Sigmoid colon (tissue), 6 donors: ENCODE measurements at regions not wholly inside any gene's neighbourhood (a gene's known extent, or its start where the extent isn't known, plus 50 kb on each side); places are given as distances from the start of the nearest gene placed in this dataset.

Experiments used
- DNase-seq: peaks from one replicate; pipeline ENCODE4 v3.0.0-alpha.2; 2019
- H3K27ac ChIP-seq, 4 donors: fragments of 200-600 bp; sonication (generic); one replicate each; pipeline ENCODE4 v1.5.1; 2016 to 2019; ENCODE audit warnings: mild to moderate bottlenecking in 1 of 4
- H3K27me3 ChIP-seq, 3 donors: fragments of 200-600 bp; sonication (generic); one replicate each; pipeline ENCODE4 v1.5.1; 2019; ENCODE audit warnings: mild to moderate bottlenecking in 1 of 3
- H3K36me3 ChIP-seq, 4 donors: fragments of 200-600 bp; sonication (generic); one replicate each; pipeline ENCODE4 v1.5.1; 2016 to 2019
- H3K4me1 ChIP-seq, 4 donors: fragments of 200-600 bp; sonication (generic); one replicate each; pipeline ENCODE4 v1.5.1; 2017 to 2019
- H3K4me3 ChIP-seq, 4 donors: fragments of 200-600 bp; sonication (generic); one replicate each; pipeline ENCODE4 v1.5.1; 2017 to 2019; ENCODE audit warnings: mild to moderate bottlenecking in 2 of 4, moderate library complexity in 1 of 4
- H3K9me3 ChIP-seq, 4 donors: fragments of 200-600 bp in 3 of 4; sonication (generic) in 3 of 4; one replicate each; pipeline versions ENCODE4 v1.5.1 to v1.6.1; 2013 to 2019
- CTCF ChIP-seq, 4 experiments: fragments of 450-650 bp in 3 of 4; fragments of 200-600 bp in 1 of 4; IDR thresholded peaks; one replicate each; pipeline ENCODE4 v1.5.1; 2016 to 2019; ENCODE audit warnings: antibody characterized with exemption in 4 of 4, mild to moderate bottlenecking in 3 of 4, moderate library complexity in 2 of 4
- EP300 ChIP-seq, 4 donors: sonication (generic); formaldehyde crosslinking; IDR thresholded peaks; one replicate each; pipeline ENCODE4 v1.6.1; 2017; ENCODE audit warnings: antibody characterized with exemption in 4 of 4
- POLR2A ChIP-seq, 2 donors: fragments of 450-650 bp; IDR thresholded peaks; one replicate each; pipeline ENCODE4 v1.6.1; 2016; ENCODE audit warnings: antibody characterized with exemption in 2 of 2, mild to moderate bottlenecking in 2 of 2, moderate library complexity in 2 of 2
- POLR2AphosphoS5 ChIP-seq, 4 donors: sonication (generic); formaldehyde crosslinking; IDR thresholded peaks; one replicate each; pipeline ENCODE4 v1.6.1; 2017; ENCODE audit warnings: antibody characterized with exemption in 4 of 4
- WGBS, 2 donors: extraction: QIAGEN DNeasy Blood & Tissue Kit; methylation state at CpG; one replicate each; pipeline ENCODE4 v1.1.7; 2013; 5-methylcytosine and 5-hydroxymethylcytosine counted together
- intact Hi-C: fragments of 100-400 bp; cut with DNase I; formaldehyde crosslinking; loops from one replicate; pipeline ENCODE4 v1.15.1; 2023
- donor health status: healthy with polysubstance abuse.
- donor health status: healthy.

DNA sequence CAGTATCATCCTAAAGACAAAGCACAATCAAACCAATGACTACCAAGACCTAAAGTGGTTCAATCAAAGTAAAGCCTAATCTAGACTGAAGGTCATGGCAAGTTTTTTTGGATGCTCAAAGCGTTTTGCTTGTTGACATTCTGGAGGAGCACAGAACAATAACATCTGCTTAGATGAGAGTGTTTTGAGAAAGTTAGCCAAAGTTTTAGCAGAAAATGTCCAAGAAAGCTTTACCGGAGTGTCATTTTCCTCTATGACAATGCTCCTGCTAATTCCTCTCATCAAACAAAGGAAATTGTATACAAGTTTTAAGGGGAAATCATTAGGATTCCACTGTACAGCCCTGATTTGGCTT, 256.9 kb upstream of the FAT3 start:
- Histone ChIP-seq H3K9me3 (no peaks in the 10 kb centered on the region), H3K4me3 (no peak overlapping the region), H3K27ac (no peak overlapping the region), H3K36me3 (no peaks in the 10 kb centered on the region), H3K27me3 (no peaks in the 10 kb centered on the region), H3K4me1 (no peaks in the 10 kb centered on the region)
- intact Hi-C loops = no loop called here
- no peak for DNase-seq
- WGBS, 2 donors = 66 to 69% methylated on average over 2 of the region's 2 CpGs
- no peak for TF ChIP-seq POLR2A (IDR thresholded peaks at IDR 0.05)
- TF ChIP-seq EP300 (IDR thresholded peaks at IDR 0.05) = no peak
- no peak for TF ChIP-seq CTCF (IDR thresholded peaks at IDR 0.05)
- TF ChIP-seq POLR2AphosphoS5 (IDR thresholded peaks at IDR 0.05) = no peak

DNA sequence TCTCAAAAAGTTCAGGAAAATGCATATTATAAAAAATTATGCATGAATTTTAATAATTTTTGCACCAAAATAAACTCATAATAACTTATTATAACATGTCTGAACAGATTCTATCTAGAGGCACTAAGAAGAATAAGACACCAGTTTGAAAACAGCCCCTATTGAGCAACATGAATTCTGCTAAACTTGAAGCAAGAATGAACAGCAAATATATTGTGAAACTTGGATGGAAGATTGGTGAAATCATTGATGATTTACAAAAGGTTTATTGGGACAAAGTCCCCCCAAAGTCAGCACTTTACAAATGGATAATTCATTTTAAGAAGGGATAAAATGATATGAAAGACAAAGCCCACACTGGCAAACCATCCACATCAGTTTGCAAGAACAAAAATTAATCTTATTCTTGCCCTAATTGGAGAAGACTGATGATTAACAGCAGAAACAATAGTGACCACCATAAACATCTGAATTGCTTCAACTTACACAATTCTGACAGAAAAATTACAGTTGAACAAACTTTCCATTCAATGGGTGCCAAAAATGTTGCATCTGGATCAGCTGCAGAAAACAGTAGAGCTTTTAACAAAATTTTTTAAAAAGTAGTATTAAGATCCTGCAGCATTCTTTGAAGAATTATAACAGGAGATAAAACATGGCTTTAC, 257.5 kb upstream of the FAT3 start:
- Histone ChIP-seq H3K27me3 (no peaks in the 10 kb centered on the region), H3K36me3 (no peaks in the 10 kb centered on the region), H3K4me3 (no peak overlapping the region), H3K27ac (no peak overlapping the region), H3K9me3 (no peaks in the 10 kb centered on the region), H3K4me1 (no peaks in the 10 kb centered on the region)
- intact Hi-C loops = no loop called here
- DNase-seq = no peak
- TF ChIP-seq POLR2AphosphoS5 (IDR thresholded peaks at IDR 0.05) (no peak), POLR2A (IDR thresholded peaks at IDR 0.05) (no peak), CTCF (IDR thresholded peaks at IDR 0.05) (no peak), EP300 (IDR thresholded peaks at IDR 0.05) (no peak)

- intact Hi-C loops = no loop called here
These were observed 258.2 kb upstream of the FAT3 start for GRCh38 chr11:91966368-91966767.

GRCh38 chr11:91960770-91961169, 263.8 kb upstream of the FAT3 start:
- H3K4me3 ChIP-seq = no peak overlapping the region
- 84 to 87% methylated on average over 3 of the region's 3 CpGs for WGBS, 2 donors
- H3K27ac ChIP-seq = no peak overlapping the region
- intact Hi-C loops = no loop called here
- no peaks in the 10 kb centered on the region for H3K4me1 ChIP-seq
- no peaks in the 10 kb centered on the region for H3K36me3 ChIP-seq
- TF ChIP-seq POLR2AphosphoS5 (IDR thresholded peaks at IDR 0.05) (no peak), CTCF (IDR thresholded peaks at IDR 0.05) (no peak), POLR2A (IDR thresholded peaks at IDR 0.05) (no peak), EP300 (IDR thresholded peaks at IDR 0.05) (no peak)
- DNase-seq = no peak
- no peaks in the 10 kb centered on the region for H3K27me3 ChIP-seq
- H3K9me3 ChIP-seq = peaks cover 0 to 4% (median 1%) of the 10 kb centered on the region in 4 donors

More at GRCh38 chr11:91966368-91966767, 258.2 kb upstream of the FAT3 start:
- TF ChIP-seq POLR2A (IDR thresholded peaks at IDR 0.05) = no peak
- no peak for TF ChIP-seq EP300 (IDR thresholded peaks at IDR 0.05)
- TF ChIP-seq CTCF (IDR thresholded peaks at IDR 0.05) = no peak
- no peak for TF ChIP-seq POLR2AphosphoS5 (IDR thresholded peaks at IDR 0.05)
- no peaks in the 10 kb centered on the region for H3K36me3 ChIP-seq
- H3K9me3 ChIP-seq = no peaks in the 10 kb centered on the region
- no peak for DNase-seq
- H3K4me3 ChIP-seq = no peak overlapping the region
- no peaks in the 10 kb centered on the region for H3K4me1 ChIP-seq
- H3K27me3 ChIP-seq = no peaks in the 10 kb centered on the region
- no peak overlapping the region for H3K27ac ChIP-seq
- 78 to 83% methylated on average over 1 of the region's 1 CpG for WGBS, 2 donors

- TF ChIP-seq POLR2AphosphoS5 (IDR thresholded peaks at IDR 0.05) = no peak
- TF ChIP-seq CTCF (IDR thresholded peaks at IDR 0.05) = no peak
- TF ChIP-seq EP300 (IDR thresholded peaks at IDR 0.05) = no peak
- TF ChIP-seq POLR2A (IDR thresholded peaks at IDR 0.05) = no peak
- no peak overlapping the region for H3K27ac ChIP-seq
- no peak for DNase-seq
- WGBS, 2 donors = 66 to 70% methylated on average over 3 of the region's 3 CpGs
- peaks cover 0 to 11% (median 4%) of the 10 kb centered on the region in 4 donors for H3K4me1 ChIP-seq
- intact Hi-C loops = no loop called here
- H3K4me3 ChIP-seq = no peak overlapping the region
- no peaks in the 10 kb centered on the region for H3K27me3 ChIP-seq
- H3K9me3 ChIP-seq = peaks cover 0 to 4% (median 1%) of the 10 kb centered on the region in 4 donors
- H3K36me3 ChIP-seq = no peaks in the 10 kb centered on the region
These were observed 265.2 kb upstream of the FAT3 start for GRCh38 chr11:91959411-91959810.
